GM12891 (cell line): ENCODE measurements at regions not wholly inside any gene's neighbourhood (a gene's known extent, or its start where the extent isn't known, plus 50 kb on each side); places are given as distances from the start of the nearest gene placed in this dataset.

Source experiments
- DNase-seq: peaks from one replicate; pipeline ENCODE4 v3.0.0; 2011; ENCODE audit warnings: low spot score; ENCODE audit not compliant: insufficient read length
- FAIRE-seq: peaks from 2 replicates; lab custom pipeline; 2011; peaks lifted over from hg19 to GRCh38; lab: Jason Lieb, UNC
- PAX5 ChIP-seq: IDR thresholded peaks from 2 replicates; pipeline ENCODE4 v1.6.1; 2011; ENCODE audit warnings: low read length, moderate library complexity, mild to moderate bottlenecking; ENCODE audit not compliant: insufficient read depth, severe bottlenecking
- POLR2A ChIP-seq: IDR thresholded peaks from 2 replicates; pipeline ENCODE4 v1.6.1; 2011; ENCODE audit warnings: low read depth, low read length, control low read depth
- POLR2AphosphoS5 ChIP-seq: IDR thresholded peaks from 2 replicates; pipeline ENCODE4 v1.6.1; 2011; ENCODE audit warnings: low read depth, low read length, control low read depth
- POU2F2 ChIP-seq: IDR thresholded peaks from 2 replicates; pipeline ENCODE4 v1.6.1; 2011; ENCODE audit warnings: low read depth, mild to moderate bottlenecking, control low read depth, low read length, moderate library complexity
- SPI1 ChIP-seq: IDR thresholded peaks from 2 replicates; pipeline ENCODE4 v1.6.1; 2011; ENCODE audit warnings: low read depth, low read length, control low read depth
- TAF1 ChIP-seq: IDR thresholded peaks from 2 replicates; pipeline ENCODE4 v1.6.1; 2011; ENCODE audit warnings: low read depth, low read length, control low read depth

DNA sequence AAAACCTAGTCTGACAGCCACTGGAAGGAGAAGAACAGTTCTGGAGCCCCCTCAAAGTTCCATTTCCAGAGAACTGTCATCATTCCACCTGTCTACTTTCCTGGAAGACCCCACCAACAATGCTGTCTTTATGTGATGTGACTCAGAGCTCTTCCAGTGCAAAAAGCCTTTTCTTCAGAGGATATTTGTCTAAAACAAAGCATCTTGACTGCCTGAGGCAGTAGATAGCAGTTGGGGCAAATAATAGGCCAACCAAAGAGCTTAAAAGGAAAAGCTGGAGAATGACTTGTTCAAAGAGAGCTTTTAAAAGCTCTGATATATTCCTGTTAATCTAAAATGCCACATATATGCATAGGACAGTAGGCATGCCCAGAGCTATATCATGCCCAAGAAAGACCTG is 62.6 kb downstream of the MIS18A start:
- no peak for FAIRE-seq
- no peak for DNase-seq
- TF ChIP-seq SPI1 (no peak), POU2F2 (no peak), POLR2A (no peak)

DNA sequence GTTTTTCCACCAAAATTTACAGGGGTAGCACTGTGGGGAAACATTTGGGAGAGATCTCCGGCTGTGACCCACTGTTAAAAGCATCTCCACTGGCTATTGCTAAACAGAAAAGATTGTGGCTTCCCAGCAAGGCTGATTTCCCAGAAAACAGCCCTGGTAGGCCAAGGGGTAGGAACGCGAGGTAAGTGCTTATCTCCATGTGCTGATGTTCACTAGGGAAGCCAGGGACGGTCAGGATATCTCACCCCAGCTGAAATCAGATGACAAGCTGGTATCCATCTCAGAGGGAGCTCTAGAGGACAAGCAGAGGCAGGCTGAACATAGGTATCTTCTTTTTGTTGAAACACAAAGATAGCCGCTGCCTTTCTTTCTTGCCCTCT is 63.6 kb downstream of the MIS18A start:
- no peak for FAIRE-seq
- no peak for DNase-seq
- TF ChIP-seq TAF1 (no peak), POU2F2 (no peak), SPI1 (no peak), POLR2A (no peak), POLR2AphosphoS5 (no peak), PAX5 (no peak)

DNA sequence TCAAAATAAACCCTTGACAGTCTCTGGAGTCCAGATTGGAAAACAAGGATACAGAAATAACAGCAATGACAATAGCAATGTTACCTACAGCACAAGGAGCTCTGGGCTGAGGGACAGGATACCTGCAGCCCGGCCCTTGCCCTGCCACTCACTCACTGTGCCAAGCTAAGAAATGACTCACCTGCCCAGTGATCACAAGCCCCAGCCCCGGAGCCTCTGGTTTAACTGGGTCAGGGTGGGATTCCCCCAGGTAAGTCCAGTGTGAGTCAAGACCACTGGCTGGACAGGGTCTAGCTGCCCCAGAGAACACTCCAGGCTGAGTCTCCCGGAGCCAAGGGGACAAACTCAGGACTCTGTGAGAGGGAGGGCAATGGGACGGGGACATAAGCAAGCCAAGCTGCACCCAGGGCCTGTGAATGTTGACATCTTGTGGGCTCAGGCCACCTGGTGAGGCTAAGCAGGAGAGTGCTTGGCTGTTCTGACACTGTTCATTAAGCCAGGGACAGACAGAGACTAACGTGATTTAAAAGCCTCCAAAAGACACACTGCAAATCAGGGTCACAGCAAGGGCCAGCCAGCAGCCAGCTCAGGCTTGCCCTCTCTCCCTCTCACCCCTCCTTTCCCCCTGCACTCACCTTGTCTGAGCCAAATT is 64.1 kb downstream of the MIS18A start:
- FAIRE-seq: no peak
- DNase-seq: no peak
- TF ChIP-seq SPI1: no peak
- TF ChIP-seq POLR2A: no peak
- TF ChIP-seq PAX5: no peak
- TF ChIP-seq POU2F2: no peak
- no peak for TF ChIP-seq POLR2AphosphoS5
- no peak for TF ChIP-seq TAF1

DNA sequence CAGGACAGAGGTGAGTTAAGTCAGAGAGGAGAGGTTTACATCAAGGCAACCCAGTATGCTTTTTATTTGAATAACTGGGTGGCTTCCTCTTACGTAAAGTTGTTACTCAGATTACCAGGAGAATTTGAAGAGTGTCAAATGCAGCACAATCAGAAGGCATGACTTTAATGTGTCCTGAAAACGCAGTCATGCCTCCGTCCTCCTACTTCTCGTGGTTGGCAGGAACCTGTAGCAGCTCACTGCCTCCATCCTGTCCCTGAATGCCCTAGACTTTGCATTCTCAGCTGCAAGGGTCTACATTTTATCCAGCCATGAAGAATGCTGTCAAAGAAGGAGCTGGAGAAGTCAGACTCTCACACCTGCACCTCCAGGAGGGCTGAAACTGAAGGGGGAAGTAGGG is 66.7 kb downstream of the MIS18A start:
- TF ChIP-seq POLR2AphosphoS5 (no peak), PAX5 (no peak), POU2F2 (no peak), SPI1 (no peak), POLR2A (no peak), TAF1 (no peak)
- no peak for FAIRE-seq
- no peak for DNase-seq

DNA sequence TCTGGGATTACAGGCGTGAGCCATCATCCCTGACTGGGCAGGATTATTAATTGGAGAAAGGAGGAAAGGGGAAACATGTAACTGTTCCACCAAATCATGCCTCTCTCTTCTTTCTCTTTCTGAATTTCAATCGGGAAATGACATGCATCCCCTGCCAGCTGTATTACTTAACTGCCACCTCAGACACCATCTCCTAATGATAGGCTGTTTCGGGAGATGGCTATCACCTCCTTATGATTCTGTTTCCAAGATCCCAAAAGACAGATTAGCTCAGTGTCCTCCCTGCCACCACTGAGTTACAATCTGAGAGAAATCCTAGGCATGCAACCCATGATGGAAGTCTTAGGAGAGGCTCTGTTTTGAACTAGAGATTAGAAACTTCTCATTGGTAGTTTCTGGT is 67.5 kb downstream of the MIS18A start:
- DNase-seq: no peak
- no peak for TF ChIP-seq PAX5
- no peak for TF ChIP-seq POLR2AphosphoS5
- FAIRE-seq: no peak

DNA sequence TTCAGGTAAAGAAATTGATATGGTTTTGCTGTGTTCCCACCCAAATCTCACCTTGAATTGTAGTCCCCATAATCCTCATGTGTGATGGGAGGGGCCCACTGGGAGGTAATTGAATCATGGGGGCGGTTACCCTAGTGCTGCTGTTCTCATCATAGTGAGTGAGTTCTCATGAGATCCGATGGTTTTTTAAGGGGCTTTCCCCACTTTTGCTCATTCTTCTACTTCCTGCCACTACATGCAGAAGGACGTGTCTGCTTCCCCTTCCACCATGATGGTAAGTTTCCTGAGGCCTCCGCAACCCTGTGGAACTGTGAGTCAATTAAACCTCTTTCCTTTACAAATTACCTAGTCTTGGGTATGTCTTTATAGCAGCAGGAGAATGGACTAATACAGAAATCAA is 69.3 kb downstream of the MIS18A start:
- FAIRE-seq: no peak
- TF ChIP-seq POU2F2: no peak
- TF ChIP-seq POLR2A: no peak
- TF ChIP-seq PAX5: no peak
- TF ChIP-seq SPI1: no peak
- TF ChIP-seq TAF1: no peak
- TF ChIP-seq POLR2AphosphoS5: no peak
- no peak for DNase-seq

DNA sequence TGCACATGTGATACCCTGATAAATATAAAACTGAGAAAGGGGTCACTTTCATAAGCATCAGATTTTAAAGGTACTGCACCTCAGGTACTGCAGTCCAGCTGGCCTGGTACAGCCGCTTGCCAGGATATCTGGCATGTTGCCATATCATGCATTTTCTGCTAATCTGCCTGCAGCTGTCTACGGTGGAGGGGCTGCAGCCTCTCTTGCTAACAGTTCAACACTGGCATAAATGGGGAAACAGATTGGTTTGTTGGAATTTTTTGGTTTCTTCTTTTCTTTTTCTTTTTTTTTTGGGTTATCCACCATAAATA is 71.5 kb downstream of the MIS18A start:
- TF ChIP-seq SPI1 (no peak), PAX5 (no peak), POU2F2 (no peak), TAF1 (no peak), POLR2AphosphoS5 (no peak), POLR2A (no peak)
- no peak for FAIRE-seq
- DNase-seq: no peak

DNA sequence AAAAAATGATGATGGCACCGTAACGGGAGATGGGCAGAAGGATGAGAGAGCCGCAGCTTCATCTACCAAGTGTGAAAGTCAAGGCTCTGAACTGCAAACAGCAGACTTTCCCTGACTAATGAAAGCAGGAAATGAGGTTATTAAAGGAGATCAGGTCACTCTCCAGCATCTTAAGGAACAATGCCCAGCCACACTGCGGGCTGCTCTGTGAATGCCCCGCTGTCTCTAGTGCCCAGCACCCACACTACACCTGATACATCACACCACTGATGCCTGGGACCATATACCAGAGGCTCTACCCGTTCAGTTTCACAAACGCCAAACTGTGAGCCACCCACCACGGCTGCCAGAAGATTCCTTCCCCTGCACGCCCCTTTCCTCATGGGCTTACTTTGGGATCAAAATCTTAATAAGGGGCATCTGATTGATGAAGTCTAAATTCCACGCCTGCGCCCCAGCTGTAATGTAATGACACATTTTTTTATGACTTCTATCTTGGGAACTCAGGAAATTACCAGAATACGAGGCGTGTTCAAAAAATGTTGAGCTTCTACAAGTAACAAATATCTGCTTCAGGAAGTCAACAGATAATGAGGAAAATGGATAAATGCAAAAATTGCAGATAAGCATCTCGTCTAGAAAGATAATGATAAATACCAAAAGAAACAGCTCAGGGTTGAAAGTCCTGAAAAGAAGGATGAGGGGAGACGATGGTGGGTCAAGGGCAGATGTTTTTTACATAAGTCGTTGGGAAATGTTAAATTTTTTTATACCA is 72.0 kb downstream of the MIS18A start:
- TF ChIP-seq POLR2AphosphoS5 (no peak), POU2F2 (no peak), TAF1 (no peak)
- DNase-seq (no peak), FAIRE-seq (no peak)

DNA sequence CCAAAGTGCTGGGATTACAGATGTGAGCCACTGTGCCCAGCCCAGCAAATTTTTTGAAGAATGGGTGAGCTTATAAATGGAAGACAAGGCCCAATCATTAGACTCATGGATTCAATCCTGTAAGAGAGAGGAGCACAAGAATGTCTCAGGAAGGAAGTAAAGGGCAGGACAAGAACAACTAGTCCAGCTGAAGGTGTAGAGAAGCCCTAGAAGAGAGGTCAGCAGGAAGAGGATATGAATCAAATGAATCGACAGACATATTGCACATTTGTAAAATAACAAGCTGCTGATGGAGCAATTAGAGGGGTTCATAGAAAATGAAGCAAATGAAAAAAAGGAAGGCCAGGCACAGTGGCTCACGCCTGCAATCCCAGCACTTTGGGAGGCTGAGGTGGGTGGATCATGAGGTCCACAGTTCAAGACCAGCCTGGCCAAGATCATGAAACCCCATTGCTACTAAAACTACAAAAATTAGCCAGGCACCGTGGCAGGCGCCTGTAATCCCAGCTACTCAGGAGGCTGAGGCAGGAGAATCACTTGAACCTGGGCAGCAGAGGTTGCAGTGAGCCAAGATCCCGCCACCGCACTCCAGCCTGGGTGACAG is 74.9 kb downstream of the MIS18A start:
- no peak for DNase-seq
- TF ChIP-seq POLR2A (no peak), TAF1 (no peak), SPI1 (no peak), POU2F2 (no peak), PAX5 (no peak), POLR2AphosphoS5 (no peak)
- no peak for FAIRE-seq

DNA sequence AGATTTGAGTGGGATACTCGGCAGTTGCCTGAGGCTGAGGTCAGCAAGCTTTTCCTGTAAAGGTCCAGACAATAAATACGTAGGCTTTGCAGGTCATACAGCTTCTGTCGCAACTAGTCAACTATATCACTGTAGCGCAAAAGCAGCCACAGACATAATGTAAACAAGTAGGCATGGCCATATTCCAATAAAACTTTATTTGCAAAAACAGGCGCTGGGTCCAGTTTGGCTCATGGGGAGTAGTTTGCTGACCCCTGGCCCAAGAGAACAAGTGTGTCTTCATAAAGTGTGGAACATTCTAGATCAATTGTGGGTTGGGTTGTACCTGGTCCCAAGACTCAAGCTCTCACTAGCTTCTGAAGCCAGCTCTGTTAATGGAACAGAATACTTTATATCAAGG is 78.8 kb downstream of the MIS18A start:
- FAIRE-seq: no peak
- TF ChIP-seq PAX5: no peak
- TF ChIP-seq SPI1: no peak
- no peak for TF ChIP-seq TAF1
- no peak for TF ChIP-seq POLR2A
- no peak for TF ChIP-seq POU2F2
- TF ChIP-seq POLR2AphosphoS5: no peak
- DNase-seq: no peak

DNA sequence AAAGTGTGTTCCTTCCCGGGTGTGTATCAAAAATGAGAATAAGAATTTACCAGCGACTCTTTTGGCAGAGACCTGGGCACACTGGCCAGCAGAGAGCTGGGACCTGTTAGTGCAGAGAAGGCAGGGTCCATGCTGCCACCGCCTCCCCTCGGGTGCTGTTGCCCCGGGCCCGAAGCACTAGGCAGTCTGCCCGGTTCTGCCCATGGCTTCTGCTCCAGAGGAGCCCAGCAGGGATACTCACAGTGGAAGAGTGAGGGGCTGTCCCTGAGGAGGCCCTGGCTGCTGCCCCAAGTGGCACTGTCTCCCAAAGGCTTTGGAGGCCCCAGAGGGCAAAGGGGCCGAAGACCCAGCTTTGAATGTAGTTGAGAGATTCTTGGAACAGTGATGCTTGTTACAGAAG is 80.5 kb downstream of the MIS18A start:
- DNase-seq (no peak), FAIRE-seq (no peak)
- TF ChIP-seq POLR2A (no peak), TAF1 (no peak), POLR2AphosphoS5 (no peak)

DNA sequence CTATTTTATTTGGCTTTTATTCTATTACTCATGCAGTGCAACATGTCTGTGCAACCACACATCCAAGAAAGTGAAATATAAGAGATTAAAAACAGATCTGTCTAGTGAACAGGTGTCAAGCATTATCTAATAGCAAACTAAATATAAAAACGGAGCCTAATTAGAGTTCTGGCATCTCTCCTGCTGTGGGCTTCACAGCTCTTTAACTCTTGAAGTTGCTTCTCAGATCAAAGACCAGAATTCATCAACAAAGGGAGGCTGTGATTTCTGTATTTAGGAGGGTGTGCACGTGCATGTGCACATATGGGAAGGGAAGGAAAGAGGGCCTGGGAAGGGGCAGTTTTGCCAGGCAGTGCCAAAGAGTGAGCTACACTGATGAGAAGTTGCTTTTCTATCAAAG is 81.0 kb downstream of the MIS18A start:
- no peak for FAIRE-seq
- TF ChIP-seq POLR2AphosphoS5 (no peak), POU2F2 (no peak), TAF1 (no peak), PAX5 (no peak), SPI1 (no peak), POLR2A (no peak)
- DNase-seq: no peak
